ENCODE measurements at regions not wholly inside any gene's neighbourhood (a gene's known extent, or its start where the extent isn't known, plus 50 kb on each side); places are given as distances from the start of the nearest gene placed in this dataset.
"Not testable (repeated sequence)": the region's sequence is repeated elsewhere in the genome, so short reads cannot be mapped to it uniquely, and the experiment has no call there.

DNA sequence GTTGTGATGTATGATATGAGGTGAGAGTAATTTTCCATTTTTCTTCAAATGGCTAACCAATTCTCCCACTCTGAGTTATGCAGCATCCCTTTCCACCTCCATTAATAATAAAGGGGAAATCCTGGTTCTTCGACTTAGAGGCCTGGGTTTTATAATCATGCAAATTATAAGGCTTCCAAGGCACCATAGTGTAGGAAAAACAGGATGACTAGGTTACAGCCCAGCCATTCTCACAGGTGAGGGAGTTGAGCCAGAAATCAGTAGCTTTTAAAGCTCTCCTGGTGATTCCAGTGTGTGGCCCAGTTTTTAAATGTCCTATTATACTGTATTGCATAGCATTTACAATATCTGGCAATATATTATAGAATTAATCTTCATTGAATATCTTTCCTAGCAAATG, 203.1 kb downstream of the ARHGEF9 start:
- FAIRE-seq, result no peak

DNA sequence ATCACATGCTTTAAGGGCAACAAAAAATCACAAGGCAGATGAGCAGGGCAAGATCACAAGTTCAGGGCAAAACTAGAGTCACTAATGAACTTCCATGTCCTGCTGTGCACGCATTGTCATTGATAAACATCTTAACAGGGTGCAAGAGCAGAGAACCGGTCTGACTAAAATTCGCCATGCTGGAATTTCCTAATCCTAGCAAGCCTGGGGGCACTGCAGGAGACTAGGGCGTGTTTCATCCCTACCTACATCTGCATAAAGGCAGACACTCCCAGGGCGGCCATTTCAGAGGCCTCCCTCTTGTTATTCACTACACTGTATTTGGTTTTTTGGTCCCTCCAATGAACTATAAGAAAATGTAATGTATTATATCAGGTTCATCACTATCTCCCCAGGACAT, 203.6 kb downstream of the ARHGEF9 start:
- no peak for FAIRE-seq

DNA sequence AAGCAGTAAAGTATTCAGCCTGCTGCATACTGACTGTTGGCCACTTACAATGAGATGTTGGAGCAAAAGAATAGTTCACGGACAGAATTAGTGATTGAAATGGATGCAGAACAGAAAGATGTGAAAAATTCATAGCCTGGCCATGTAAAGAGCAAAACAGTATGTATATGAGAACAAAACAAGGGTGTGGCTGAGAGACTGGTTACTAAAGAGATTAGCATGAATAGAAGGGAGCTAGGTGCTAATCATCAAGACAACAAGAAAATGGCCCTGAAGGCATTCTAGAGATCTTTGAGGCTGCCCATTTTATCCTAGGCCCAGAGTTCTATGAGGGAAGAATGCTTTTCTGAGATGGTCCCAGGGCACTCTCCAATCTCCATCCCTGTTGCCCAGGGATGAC, 208.5 kb downstream of the ARHGEF9 start:
- FAIRE-seq, result no peak

DNA sequence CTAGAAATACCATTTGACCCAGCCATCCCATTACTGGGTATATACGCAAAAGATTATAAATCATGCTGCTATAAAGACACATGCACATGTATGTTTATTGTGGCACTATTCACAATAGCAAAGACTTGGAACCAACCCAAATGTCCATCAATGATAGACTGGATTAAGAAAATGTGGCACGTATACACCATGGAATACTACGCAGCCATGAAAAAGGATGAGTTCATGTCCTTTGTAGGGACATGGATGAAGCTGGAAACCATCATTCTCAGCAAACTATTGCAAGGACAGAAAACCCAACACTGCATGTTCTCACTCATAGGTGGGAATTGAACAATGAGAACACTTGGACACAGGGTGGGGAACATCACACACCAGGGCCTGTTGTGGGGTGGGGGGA, 209.3 kb downstream of the ARHGEF9 start:
- FAIRE-seq, result not testable (repeated sequence)

DNA sequence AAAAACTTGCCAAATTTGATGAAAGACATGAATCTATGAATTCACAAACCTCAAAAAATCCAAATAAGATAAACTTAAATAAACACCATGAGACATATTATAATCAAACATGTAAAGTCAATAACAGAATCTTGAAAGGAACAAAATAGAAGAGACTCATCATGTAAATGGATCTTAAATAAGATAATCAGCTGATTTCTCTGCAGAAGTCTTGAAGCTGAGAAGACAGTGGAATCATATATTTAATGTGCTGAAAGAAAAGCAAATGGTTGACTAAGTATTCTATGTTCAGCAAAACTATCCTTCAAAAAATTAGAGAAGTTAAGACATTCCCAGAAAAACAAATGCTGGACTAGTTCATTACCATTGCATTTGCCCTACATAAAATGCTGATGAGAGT, 215.7 kb upstream of the SPIN4 start:
- FAIRE-seq, result no peak

DNA sequence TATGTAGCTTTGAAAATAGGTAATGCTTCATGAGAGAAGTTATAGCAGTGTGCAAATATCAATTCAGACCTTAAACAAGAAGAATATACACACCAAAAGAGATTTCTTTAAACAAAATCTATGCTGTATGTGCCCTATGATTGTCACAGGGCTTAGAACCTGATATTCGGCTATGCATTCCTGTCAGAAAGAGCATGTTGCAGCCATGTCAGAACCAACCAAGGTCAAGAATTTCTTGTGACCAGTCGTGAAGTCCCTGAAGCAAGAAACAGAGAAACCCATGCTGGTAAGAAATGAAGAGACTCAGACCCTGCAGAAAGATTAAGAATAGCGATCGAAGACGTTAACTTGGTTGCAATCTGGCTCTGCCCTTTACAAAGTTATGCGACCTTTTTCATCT, 210.3 kb upstream of the SPIN4 start:
- no peak for FAIRE-seq

DNA sequence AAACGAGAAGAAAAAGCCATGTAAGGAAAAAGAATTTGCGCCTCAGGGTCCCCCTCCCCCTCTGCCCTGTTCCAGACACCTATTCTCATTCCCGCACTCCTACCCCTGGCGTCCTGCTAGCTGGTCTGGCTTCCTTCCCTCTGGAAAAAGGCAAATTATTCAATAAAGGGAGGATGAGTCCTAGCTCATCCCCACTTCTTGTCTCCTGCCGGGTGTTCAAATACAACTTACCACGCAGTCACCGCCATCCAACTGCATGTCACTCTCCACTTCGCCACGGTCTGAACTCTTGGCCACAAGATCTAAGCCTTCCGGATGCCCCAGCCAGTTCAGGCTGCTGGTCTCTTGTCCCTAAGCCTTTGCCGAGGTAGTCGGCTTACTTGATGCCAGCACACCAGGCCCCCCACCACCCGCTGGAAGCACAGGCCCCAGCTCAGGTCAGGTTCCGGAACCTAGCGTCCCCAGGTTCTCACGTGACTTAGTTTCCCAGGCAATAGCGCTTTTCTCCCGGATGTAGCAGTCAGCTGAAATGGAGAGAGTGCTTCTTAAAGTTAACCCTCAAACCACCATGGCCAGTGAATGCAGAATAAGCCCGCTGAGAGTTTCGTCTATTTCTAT, 209.6 kb upstream of the SPIN4 start:
- FAIRE-seq, result no peak

DNA sequence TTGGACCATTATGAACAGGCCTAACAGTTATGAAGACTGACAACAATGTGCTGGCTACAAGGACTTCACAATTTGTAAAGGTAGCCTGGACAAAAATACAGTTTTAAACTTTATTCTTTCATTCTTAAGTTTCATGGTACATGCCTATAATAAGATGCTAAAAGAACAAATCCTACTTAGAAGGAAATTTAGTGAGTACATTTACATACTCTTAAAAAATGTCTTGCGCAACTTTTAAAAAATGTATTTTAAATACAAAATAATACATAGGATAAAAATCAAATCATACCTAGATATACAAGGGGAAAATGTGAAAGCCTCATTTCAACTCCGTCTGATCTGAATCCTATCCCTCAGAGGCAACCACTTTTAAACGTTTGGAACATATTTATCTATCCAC, 200.7 kb upstream of the SPIN4 start:
- no peak for FAIRE-seq

DNA sequence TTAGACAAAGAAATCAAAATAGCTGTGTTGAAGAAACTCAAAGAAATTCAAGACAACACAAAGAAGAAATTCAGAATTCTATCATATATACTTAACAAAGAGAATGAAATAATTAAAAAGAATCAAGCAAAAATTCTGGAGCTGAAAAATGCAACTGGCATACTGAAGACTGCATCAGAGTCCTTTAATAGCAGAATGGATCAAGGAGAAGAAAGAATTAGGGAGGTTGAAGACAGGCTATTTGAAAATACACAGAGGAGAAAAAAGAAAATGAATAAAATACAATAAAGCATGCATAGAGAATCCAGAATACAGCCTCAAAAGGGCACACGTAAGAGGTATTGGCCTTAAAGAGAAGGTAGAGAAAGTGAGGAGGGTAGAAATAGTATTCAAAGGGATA, 179.5 kb upstream of the SPIN4 start:
- peak; percentile 12 for FAIRE-seq

DNA sequence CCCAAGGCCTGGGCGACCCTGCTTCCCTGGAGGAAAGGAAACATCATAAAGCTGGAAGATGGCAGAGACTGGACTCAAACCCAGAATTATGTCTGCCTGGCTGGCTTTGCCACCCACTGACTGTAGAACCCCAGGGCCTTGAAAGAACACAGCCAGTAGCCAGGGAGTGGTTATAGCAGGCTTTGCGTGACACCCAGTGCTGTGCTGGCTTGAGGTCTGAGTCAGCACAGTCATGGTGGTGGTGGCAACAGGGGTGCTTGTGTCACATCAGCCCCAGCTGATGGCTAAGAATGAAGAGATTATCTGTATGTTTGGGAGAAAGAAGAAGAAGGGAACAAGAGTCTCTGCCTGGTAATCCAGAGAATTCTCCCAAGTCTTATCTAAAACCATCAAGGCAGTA, 178.8 kb upstream of the SPIN4 start:
- no peak for FAIRE-seq

DNA sequence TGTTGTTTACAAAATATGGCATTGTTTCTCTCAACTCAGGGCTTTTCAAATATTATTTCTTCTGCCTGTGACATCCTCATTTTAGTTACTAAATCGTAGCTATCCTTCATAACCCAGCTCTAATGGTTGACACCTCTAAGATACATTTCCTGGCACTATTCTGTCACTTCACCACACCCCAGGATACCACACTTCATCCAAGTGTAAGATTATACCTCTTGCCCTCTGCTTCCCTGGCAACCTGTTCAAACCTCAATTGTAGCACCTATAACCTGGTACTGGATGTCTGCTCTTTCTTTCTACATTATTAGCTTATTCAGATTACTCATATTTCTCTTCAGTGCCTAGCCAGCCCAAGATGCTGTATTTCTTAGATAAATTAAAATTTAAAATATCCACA, 175.7 kb upstream of the SPIN4 start:
- no peak for FAIRE-seq

DNA sequence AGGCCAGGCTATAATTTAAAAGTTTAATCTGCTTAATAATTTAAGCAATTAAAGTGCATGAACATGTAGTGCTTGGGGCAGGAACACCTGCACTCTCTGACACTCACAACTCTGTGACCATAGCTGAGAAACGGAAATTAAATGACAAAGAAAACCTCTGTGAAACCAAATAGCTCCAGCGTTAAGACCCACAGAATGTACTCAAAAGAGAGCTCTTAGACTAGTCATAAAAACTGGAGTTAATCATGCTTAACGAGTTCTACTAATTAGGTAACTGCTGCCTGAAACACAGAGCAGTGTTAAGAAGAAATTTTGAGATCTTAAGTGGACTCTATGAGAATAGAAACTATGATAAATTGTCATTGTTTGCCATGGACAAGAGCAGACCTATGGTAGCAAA, 174.4 kb upstream of the SPIN4 start:
- FAIRE-seq, result no peak

DNA sequence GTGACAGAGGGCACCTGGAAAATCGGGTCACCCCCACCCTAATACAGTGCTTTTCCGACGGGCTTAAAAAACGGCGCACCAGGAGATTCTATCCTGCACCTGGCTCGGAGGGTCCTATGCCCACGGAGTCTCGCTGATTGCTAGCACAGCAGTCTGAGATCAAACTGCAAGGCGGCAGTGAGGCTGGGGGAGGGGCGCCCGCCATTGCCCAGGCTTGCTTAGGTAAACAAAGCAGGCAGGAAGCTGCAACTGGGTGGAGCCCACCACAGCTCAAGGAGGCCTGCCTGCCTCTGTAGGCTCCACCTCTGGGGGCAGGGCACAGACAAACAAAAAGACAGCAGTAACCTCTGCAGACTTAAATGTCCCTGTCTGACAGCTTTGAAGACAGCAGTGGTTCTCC, 168.2 kb upstream of the SPIN4 start:
- not testable (repeated sequence) for FAIRE-seq

DNA sequence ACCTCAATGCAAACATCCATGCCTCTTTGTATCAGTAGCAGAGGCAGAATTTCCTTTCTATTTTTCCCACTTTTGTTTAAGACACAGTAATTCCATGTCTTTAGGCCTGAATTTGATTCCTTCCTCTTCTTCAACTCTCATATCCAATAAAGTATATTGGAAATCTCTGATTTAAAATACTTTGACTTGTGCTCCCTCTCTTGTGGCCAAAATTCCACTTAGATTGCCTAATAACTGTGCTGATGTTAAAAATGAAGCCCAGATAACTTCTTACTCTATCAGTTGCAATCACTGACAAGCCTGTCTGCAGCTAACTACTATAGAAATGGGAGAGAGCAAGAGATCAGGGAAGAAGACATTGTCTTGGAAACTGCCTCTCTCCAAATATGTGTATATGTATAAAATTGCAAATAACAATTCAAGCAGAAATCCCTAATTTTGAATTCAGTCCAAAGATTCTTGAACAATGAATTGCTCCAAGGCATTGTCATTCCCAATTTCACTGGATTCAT, 163.5 kb upstream of the SPIN4 start:
- no peak for FAIRE-seq

DNA sequence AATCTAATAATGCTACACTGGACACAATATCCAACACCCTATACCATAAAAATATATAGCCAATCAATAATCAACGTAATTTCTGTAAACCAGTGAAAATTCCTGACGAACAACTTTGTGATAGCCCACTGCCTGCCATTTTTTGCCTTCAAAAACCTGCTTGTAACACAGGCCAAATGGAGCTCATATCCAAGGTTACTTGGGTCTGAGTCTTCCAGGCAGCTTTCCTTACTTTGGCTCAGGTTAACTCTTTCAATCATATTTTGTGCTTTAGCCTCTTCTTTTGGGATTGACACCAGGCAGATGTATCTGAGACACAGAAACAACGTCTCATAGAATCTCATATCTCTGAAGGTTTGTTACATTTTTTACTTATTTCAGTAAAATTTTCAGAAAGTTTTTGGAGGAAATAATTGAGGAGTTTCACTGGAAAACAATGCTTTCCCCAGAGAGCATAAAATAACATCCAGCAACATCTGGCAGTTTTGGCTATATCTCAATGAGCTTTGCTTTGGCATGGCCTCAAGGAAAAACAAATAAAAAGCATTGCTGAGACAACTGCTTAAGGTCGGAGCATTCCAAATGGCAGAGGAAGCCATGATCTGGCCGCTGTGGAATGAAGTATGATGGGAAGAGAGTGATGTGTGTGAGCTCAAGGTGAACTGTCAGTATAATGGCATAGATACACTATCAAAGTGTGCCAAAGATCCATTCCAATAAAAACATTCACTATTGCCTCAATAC, 162.9 kb upstream of the SPIN4 start:
- peak; percentile 57 for FAIRE-seq

DNA sequence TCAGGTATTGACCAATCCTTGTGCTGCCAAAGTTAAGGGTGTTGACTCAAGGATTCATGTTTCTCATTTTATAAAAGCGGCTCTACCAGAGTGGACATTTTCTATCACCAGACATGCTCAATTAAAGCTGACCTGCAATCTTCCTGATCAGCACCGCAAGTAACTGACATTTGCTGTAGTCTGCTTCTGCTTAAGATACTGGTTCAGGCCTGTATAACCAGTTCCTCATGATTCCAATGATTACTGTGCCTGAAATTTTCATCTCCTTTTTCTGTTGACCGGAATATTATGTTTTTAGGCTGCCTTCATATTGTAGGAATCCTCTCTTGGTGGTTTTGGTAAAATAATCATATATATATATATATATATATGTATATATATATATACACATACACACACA, 160.2 kb upstream of the SPIN4 start:
- FAIRE-seq, result no peak

DNA sequence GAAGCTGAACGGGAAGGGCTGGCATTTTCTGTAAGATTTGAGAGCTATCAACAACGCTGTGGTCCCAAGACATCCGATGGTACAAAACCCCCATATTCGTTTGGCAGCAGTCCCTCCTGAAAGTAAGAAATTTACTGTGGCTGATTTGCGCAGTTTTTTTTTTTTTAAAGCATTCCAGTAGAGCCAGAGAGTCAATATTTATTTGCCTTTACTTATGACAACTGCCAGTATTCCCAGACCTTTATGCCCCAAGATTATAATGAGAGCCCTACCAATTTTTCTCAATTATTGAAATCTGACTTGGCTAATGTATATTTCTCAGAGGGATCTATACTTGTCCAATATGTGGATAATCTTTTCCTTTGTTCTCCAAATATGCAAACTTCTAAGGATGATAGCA, 157.5 kb upstream of the SPIN4 start:
- FAIRE-seq, result no peak

DNA sequence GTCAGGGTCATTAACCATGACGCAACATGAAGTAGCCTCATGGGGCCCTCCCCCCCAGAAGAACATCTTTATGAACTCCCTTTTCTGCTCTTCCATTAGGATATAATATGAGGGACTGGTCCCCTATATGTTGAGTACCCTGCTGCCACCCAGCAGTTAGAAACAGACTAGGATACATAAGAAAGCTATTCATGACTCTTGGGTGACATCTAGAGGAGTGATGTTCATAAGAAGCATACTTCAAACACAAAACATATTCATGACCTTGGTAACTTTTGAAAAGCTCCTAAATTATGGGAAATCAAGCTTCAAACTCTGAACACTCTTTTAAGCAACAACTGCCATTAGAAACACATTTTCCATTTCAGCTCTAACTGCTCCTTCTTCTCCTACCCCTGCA, 155.2 kb upstream of the SPIN4 start:
- FAIRE-seq, result no peak

DNA sequence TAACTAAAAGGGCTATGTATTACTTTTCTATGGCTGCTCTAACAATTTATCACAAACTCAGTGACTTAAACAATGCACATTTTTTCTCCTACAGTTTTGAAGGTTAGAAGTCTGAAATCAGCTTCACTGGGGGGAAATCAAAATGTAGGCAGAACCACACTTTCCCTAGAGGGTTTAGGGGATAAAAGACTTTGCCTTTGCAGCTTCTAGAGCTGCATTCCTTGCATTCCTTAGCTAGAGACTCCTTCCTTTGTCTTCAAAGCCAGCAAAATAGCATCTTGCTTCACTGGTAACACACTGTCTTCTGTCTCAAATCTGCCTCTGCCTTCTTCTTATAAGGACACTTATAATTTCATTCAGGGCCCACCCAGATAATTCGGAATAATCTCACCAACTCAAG, 152.4 kb upstream of the SPIN4 start:
- FAIRE-seq, result no peak

DNA sequence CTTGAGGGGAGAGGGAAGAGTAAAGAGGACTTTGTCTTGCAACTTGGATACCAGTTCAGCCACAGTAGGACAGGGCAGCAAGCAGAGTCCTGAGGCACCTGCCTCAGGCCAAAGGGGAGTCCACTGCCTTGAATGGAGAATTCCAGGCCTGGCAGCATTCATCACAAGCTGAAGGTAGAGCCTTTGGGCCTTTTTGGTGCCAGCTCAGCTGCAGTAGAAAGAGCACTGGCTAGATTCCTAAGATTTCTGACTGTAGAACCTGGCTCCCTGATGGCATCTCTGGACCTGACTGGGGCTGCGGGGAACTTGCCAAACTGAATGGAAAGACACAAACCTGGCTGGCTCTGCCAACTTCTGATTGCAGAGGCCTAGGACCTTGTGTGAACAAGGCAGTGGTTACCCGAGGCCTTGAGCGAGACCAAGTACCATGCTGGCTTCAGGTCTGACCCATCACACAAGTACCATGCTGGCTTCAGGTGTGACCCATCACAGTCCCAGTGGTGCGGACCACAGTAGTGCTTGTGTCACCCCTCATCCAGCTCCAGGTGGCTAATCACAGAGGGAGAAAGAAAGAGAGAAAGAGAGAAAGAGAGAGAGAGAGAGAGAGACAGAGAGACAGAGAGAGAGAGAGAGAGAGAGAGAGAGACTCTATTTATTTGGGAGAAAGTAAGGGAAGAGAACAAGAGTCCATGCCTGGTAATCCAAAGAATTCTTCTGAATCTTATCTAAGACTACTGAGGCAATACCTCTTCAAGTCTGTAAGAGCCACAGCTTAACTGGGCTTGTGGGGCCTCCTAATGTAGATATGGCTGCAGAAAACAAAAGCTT, 137.6 kb upstream of the SPIN4 start:
- FAIRE-seq, result no peak

DNA sequence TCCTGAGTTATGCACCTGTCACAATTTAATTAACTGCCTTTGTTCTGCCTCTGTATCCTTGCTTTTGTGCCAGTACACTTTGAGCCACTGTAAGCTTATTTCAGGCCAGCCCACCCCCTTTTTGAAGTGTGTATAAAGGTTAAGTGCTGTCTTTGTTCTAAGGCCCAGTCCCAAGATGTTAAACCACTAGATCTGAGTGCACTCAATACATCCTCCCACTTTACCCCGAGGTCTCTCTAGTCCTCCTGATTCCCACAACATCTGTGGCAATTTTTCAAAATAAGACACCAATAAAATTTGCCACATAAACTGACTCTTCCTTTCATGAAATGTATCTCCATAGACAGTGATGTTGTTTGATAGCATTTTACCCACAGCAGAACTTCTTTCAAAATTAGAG, 124.1 kb upstream of the SPIN4 start:
- no peak for FAIRE-seq

DNA sequence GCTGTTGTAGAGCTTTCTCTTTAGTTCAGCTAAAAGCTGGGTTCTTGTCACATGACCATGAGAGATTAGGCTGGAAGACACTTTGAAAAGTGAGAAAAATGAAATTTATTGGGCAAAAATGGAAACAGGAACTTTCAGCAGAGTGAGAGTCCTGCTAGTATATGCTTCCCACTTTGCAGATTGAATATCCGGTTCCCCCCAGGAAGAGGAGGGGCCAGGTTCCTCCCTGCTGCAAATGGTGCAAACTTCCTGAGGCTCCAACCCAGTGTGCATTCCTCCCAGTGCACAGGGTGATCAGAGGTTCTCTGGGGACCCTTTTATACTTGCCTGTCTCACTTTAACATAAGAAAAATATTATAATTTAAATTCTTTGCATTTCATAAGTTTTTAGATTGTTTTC, 119.9 kb upstream of the SPIN4 start:
- FAIRE-seq, result no peak

DNA sequence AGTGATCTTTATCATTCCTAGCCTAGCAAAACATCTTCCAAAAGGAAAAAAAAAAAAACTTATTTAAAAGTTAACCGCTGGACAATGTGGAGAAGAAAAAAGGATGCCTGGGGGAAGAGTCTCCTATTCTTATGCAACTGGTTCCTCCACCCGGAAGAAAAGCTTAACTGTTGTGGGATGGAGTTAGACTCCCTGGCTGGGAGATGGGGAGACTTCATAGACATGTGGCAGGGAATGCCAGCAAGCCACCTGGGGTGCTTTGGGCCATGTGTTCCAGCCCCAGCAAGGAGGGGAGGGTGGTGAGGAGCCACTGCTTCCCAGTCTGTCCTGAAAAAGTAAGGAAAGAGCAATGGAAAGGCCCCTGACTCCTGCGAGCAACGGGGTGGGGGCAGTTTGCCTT, 119.4 kb upstream of the SPIN4 start:
- FAIRE-seq, result no peak

DNA sequence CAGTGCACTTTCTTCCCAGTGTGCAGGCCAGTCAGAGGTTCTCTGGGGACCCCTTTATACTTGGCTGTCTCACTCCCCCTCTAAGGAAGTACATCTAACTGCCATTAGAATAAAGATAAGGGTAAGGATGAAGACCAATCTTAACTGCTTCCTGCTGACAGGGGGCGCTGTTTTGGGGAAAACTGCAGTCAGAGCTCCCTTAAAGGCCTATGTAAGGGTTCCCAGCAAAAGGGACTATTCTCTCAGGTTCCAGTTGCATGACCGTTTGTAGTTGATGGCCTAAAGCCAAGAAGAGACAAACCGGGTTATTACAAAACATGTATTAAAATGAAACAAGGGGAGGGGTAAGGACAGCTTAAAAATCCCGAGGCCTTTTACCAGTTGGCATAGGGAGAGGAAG, 115.6 kb upstream of the SPIN4 start:
- FAIRE-seq, result no peak

Data from endometrium (tissue), 2 donors.